Vagina (tissue), 2 donors: ENCODE measurements at regions not wholly inside any gene's neighbourhood (a gene's known extent, or its start where the extent isn't known, plus 50 kb on each side); places are given as distances from the start of the nearest gene placed in this dataset.

ENCODE experiments used
- DNase-seq, 2 donors: peaks; one replicate each; pipeline ENCODE4 v3.0.0-alpha.2; 2017; ENCODE audit errors: extremely low spot score in 2 of 2
- H3K27ac ChIP-seq: fragments of 200-600 bp; sonication (generic); one replicate; pipeline ENCODE4 v1.5.1; 2019
- H3K27me3 ChIP-seq: fragments of 200-600 bp; sonication (generic); one replicate; pipeline ENCODE4 v1.5.1; 2019
- H3K36me3 ChIP-seq, 2 donors: fragments of 200-600 bp; sonication (generic); one replicate each; pipeline ENCODE4 v1.5.1; 2017 to 2019
- H3K4me1 ChIP-seq: fragments of 200-600 bp; sonication (generic); one replicate; pipeline ENCODE4 v1.5.1; 2019
- H3K4me3 ChIP-seq, 2 donors: fragments of 200-600 bp; sonication (generic); 1 replicate in 1 of 2; 2 replicates in 1 of 2; pipeline ENCODE4 v1.5.1; 2016 to 2019
- H3K9me3 ChIP-seq: fragments of 200-600 bp; sonication (generic); one replicate; pipeline ENCODE4 v1.5.1; 2019
- POLR2A ChIP-seq, 2 donors: fragments of 450-650 bp; IDR thresholded peaks; one replicate each; pipeline ENCODE4 v1.6.1; 2017; ENCODE audit warnings: antibody characterized with exemption in 2 of 2, mild to moderate bottlenecking in 2 of 2, moderate library complexity in 2 of 2
- POLR2AphosphoS5 ChIP-seq, 2 donors: sonication (generic); formaldehyde crosslinking; IDR thresholded peaks; one replicate each; pipeline ENCODE4 v1.9.0; 2017; ENCODE audit warnings: antibody characterized with exemption in 2 of 2, mild to moderate bottlenecking in 2 of 2, low read depth in 1 of 2; ENCODE audit not compliant: insufficient read depth in 1 of 2
- intact Hi-C: fragments of 100-400 bp; cut with DNase I; formaldehyde crosslinking; loops from one replicate; pipeline ENCODE4 v1.15.1; 2023
- TF ChIP-seq, protein P1 (sequence below), 3 experiments: fragments of 450-650 bp in 2 of 3; fragments of 200-600 bp in 1 of 3; sonication (generic) in 1 of 3; IDR thresholded peaks; one replicate each; pipeline ENCODE4 v1.5.1; 2017 to 2019; ENCODE audit warnings: antibody characterized with exemption in 3 of 3, mild to moderate bottlenecking in 2 of 3, moderate library complexity in 2 of 3

DNA sequence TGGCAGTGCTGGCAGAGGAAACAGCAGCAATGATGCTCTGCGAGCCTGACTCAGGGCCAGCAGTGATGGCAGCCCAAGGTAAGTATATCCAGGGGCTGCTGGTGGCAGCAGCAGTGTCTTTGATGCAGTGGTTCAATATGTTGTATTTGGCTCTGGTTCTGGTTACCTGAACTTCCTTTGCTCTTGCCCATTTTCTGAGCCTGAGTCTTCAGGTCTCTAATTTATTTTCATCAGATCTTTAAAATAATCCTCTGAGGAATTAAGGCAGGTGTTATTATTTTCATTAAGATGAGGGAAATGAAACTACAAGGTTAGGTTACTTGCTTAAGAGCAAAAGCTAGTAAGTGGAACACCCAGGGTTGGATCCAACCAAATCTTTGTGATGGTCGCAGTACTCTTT, 102.8 kb upstream of the BMP2K start:
- H3K36me3 ChIP-seq: no peaks in the 10 kb centered on the region
- H3K9me3 ChIP-seq: no peaks in the 10 kb centered on the region
- no peak overlapping the region for H3K27ac ChIP-seq
- H3K27me3 ChIP-seq: no peaks in the 10 kb centered on the region
- H3K4me3 ChIP-seq: no peak overlapping the region
- H3K4me1 ChIP-seq: peaks cover 3% of the 10 kb centered on the region
- DNase-seq: no peak
- TF ChIP-seq, protein P1, sequence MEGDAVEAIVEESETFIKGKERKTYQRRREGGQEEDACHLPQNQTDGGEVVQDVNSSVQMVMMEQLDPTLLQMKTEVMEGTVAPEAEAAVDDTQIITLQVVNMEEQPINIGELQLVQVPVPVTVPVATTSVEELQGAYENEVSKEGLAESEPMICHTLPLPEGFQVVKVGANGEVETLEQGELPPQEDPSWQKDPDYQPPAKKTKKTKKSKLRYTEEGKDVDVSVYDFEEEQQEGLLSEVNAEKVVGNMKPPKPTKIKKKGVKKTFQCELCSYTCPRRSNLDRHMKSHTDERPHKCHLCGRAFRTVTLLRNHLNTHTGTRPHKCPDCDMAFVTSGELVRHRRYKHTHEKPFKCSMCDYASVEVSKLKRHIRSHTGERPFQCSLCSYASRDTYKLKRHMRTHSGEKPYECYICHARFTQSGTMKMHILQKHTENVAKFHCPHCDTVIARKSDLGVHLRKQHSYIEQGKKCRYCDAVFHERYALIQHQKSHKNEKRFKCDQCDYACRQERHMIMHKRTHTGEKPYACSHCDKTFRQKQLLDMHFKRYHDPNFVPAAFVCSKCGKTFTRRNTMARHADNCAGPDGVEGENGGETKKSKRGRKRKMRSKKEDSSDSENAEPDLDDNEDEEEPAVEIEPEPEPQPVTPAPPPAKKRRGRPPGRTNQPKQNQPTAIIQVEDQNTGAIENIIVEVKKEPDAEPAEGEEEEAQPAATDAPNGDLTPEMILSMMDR (IDR thresholded peaks at IDR 0.05): no peak
- no peak for TF ChIP-seq POLR2AphosphoS5 (IDR thresholded peaks at IDR 0.05; ENCODE audit: insufficient read depth in 1 of 2, low read depth in 1 of 2)
- TF ChIP-seq POLR2A (IDR thresholded peaks at IDR 0.05): no peak
- intact Hi-C loops: no loop called here

DNA sequence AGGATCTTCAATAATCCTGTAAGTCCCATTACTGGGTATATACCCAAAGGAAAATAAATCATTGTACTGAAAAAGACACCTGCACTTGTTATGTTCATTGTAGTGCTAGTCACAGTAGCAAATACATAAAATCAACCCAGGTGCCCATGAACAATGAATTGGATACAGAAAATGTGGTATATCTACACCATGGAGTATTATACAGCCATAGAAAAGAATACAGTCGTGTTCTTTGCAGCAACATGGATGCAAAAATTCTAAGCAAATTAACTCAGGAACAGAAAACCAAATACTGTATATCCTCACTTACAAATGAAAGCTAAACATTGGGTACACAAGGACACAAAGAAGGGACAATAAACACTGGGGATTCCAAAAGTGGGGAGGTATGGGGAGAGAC, 100.8 kb upstream of the BMP2K start:
- no peak for TF ChIP-seq POLR2AphosphoS5 (IDR thresholded peaks at IDR 0.05; ENCODE audit: insufficient read depth in 1 of 2, low read depth in 1 of 2)
- intact Hi-C loops: no loop called here

DNA sequence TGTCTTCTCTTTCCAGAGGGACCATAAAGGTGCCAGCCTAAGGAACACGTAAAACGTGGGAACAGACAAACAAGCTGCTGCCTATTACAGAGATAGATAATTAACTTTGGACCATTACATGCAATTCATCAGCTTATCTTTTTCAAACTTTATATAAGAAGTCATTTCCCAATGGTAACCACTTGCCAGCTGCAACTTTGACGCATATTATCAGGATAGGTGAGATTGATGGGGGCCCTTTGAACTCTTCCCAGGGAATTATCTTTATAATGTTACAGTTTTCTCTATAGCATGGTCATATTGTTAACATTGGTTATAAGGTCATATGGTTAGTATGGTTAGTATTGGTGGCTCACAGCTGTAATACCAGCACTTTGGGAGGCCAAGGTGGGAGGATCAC, 94.1 kb upstream of the BMP2K start:
- TF ChIP-seq POLR2AphosphoS5 (IDR thresholded peaks at IDR 0.05; ENCODE audit: insufficient read depth in 1 of 2, low read depth in 1 of 2): no peak
- TF ChIP-seq, protein P1 (IDR thresholded peaks at IDR 0.05): no peak
- TF ChIP-seq POLR2A (IDR thresholded peaks at IDR 0.05): no peak
- intact Hi-C loops: no loop called here
- Histone ChIP-seq H3K9me3 (no peaks in the 10 kb centered on the region), H3K4me3 (no peak overlapping the region), H3K27ac (no peak overlapping the region), H3K4me1 (no peaks in the 10 kb centered on the region), H3K27me3 (no peaks in the 10 kb centered on the region), H3K36me3 (no peaks in the 10 kb centered on the region)
- no peak for DNase-seq

More for the DNA sequence above, 100.8 kb upstream of the BMP2K start:
- no peaks in the 10 kb centered on the region for H3K4me1 ChIP-seq
- H3K9me3 ChIP-seq: no peaks in the 10 kb centered on the region
- no peak for DNase-seq
- no peaks in the 10 kb centered on the region for H3K27me3 ChIP-seq
- H3K4me3 ChIP-seq: no peak overlapping the region
- H3K27ac ChIP-seq: no peak overlapping the region
- no peaks in the 10 kb centered on the region for H3K36me3 ChIP-seq

DNA sequence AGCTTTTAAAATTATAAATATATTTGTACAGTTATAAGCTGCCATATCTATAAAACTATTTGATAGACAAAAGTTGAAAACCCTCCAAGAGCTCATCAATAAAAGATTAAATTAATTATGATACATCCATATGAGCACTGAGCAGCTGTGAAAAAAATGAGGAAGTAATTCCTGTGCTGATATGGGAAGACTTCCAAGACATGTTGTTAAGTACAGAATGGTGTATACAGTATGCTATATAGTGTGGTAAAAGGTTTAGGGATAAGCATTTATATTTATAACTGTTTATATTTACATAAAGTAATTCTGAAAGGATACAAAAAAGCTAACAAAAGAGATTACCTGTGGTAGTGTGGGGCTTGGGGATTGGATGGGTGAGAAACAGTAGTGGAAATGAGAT, 92.8 kb upstream of the BMP2K start:
- H3K4me1 ChIP-seq: no peaks in the 10 kb centered on the region
- no peaks in the 10 kb centered on the region for H3K9me3 ChIP-seq
- H3K27me3 ChIP-seq: no peaks in the 10 kb centered on the region
- H3K27ac ChIP-seq: no peak overlapping the region
- DNase-seq: no peak
- intact Hi-C loops: no loop called here
- no peak overlapping the region for H3K4me3 ChIP-seq
- TF ChIP-seq POLR2AphosphoS5 (IDR thresholded peaks at IDR 0.05; ENCODE audit: insufficient read depth in 1 of 2, low read depth in 1 of 2) (no peak), POLR2A (IDR thresholded peaks at IDR 0.05) (no peak)
- TF ChIP-seq, protein P1 (IDR thresholded peaks at IDR 0.05): no peak
- no peaks in the 10 kb centered on the region for H3K36me3 ChIP-seq

DNA sequence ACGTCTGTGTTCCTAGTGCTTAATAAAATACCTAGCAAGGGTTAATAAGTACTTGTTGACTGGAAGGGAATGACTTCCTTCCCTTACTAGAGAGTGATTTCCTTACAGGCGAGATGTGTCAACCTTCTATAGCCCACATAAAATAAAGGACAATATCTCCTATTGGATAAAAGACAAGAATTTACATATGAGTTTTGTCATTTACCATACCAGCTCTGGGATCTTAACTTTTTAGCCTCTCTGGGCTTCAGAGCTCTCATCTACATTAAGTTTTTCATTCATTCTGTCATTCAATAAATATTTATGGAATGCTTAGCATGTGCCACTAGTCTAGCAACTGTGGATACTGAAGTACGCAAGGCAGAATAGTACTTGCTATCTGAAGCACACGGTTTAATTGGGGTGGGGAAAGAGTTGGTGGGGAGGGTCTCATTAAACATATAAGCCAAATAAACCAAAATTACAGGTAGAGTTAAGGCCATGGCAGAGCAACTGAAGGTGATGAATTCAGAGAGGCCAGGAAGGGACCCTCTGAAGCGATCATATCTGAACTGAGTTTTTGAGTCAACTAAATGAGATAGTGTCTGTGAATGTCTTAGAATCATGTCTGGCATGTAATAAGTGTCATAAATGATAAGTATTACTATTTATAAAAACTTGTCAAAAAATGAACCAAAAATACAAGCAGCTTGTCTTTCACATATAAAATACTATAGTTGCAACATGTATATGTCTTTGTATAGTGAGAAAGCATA, 91.6 kb upstream of the BMP2K start:
- TF ChIP-seq, protein P1 (IDR thresholded peaks at IDR 0.05): no peak
- no peak for TF ChIP-seq POLR2A (IDR thresholded peaks at IDR 0.05)
- TF ChIP-seq POLR2AphosphoS5 (IDR thresholded peaks at IDR 0.05; ENCODE audit: insufficient read depth in 1 of 2, low read depth in 1 of 2): no peak
- no peaks in the 10 kb centered on the region for H3K9me3 ChIP-seq
- no peak overlapping the region for H3K4me3 ChIP-seq
- no peak for DNase-seq
- intact Hi-C loops: no loop called here
- H3K4me1 ChIP-seq: no peaks in the 10 kb centered on the region
- H3K27me3 ChIP-seq: no peaks in the 10 kb centered on the region
- H3K36me3 ChIP-seq: no peaks in the 10 kb centered on the region
- H3K27ac ChIP-seq: no peak overlapping the region
